K562 (cell line): ENCODE measurements at regions not wholly inside any gene's neighbourhood (a gene's known extent, or its start where the extent isn't known, plus 50 kb on each side); places are given as distances from the start of the nearest gene placed in this dataset.

ENCODE experiments used
- ATAC-seq: fragments of 200-7000 bp; cut with Tn5 transposase; 3 replicates; pipeline ENCODE4 v1.9.1; 2020; ENCODE audit warnings: moderate library complexity
- BruUV-seq: library from RNA; stranded (reverse); fragments of 400-500 nt; replicated peaks from 2 replicates; lab custom pipeline; 2021; lab: Mats Ljungman, UMichigan
- CTCF ChIA-PET: fragments of 300-600 bp; formaldehyde crosslinking; extraction: SDS; loops from one replicate; lab custom pipeline; 2021; ENCODE audit warnings: low intra/inter-chr PET ratio; lab: Yijun Ruan, JAX
- POLR2A ChIA-PET: fragments of 300-600, 350-650 bp; sonication (Branson Sonifier 250); formaldehyde crosslinking; extraction: SDS; loops from one replicate; lab custom pipeline; 2021; ENCODE audit warnings: antibody characterized with exemption, inconsistent platforms; lab: Yijun Ruan, JAX
- DNase-seq, 4 experiments: peaks; one replicate each; pipeline versions ENCODE4 v3.0.0 to v3.0.0-alpha.2; 2011 to 2018; ENCODE audit warnings: low spot score in 3 of 4, mixed read lengths in 3 of 4; ENCODE audit errors: extremely low read depth in 1 of 4
- FAIRE-seq: peaks from 2 replicates; lab custom pipeline; 2011; peaks lifted over from hg19 to GRCh38; lab: Jason Lieb, UNC
- H2AFZ ChIP-seq: 2 replicates; pipeline ENCODE4 v1.6.0; 2011; ENCODE audit warnings: low read depth, low read length, control low read depth, inconsistent platforms
- H3K27ac ChIP-seq: fragments of 200-600 bp; 3 replicates; pipeline ENCODE4 v1.8.0; 2011; ENCODE audit warnings: low read depth, mild to moderate bottlenecking, control low read depth, inconsistent platforms, low read length, moderate library complexity, mixed read lengths; ENCODE audit errors: extremely low read depth
- H3K27me3 ChIP-seq, 2 experiments: fragments of 300-600 bp in 1 of 2; 2 replicates in 1 of 2; 3 replicates in 1 of 2; pipeline versions ENCODE4 v1.6.0 to v1.8.0; 2011; ENCODE audit warnings: inconsistent platforms in 2 of 2, low read length in 2 of 2, mild to moderate bottlenecking in 1 of 2, mixed read lengths in 1 of 2, moderate library complexity in 1 of 2; ENCODE audit not compliant: control insufficient read depth in 2 of 2, insufficient read depth in 2 of 2
- H3K36me3 ChIP-seq: fragments of 300-600 bp; 3 replicates; pipeline ENCODE4 v1.8.0; 2011; ENCODE audit warnings: mild to moderate bottlenecking, low read length, inconsistent platforms; ENCODE audit not compliant: control insufficient read depth, insufficient read depth
- H3K4me1 ChIP-seq, 2 experiments: fragments of 200-600 bp in 1 of 2; replicated peaks in 1 of 2; 2 replicates in 1 of 2; 3 replicates in 1 of 2; pipeline versions ENCODE4 v1.5.1 to v1.8.0; 2011; ENCODE audit warnings: inconsistent platforms in 2 of 2, low read length in 2 of 2, mild to moderate bottlenecking in 1 of 2, mixed read lengths in 1 of 2, moderate library complexity in 1 of 2; ENCODE audit not compliant: control insufficient read depth in 2 of 2, insufficient read depth in 2 of 2
- H3K4me2 ChIP-seq: 2 replicates; pipeline ENCODE4 v1.6.1; 2011; ENCODE audit warnings: low read length, control low read depth, inconsistent platforms, mixed read lengths; ENCODE audit not compliant: insufficient read depth
- H3K4me3 ChIP-seq: fragments of 200-600 bp; sonication (generic), shearing (Covaris generic); 2 replicates; pipeline ENCODE4 v1.5.1; 2016; ENCODE audit warnings: control low read depth, inconsistent platforms
- H3K79me2 ChIP-seq: fragments of 200-600 bp; 3 replicates; pipeline ENCODE4 v1.8.0; 2011; ENCODE audit warnings: low read length, inconsistent platforms; ENCODE audit not compliant: control insufficient read depth, insufficient read depth
- H3K9ac ChIP-seq, 2 experiments: 2 replicates each; pipeline versions ENCODE4 v1.6.0 to v1.6.1; 2011; ENCODE audit warnings: low read depth in 2 of 2, low read length in 2 of 2, control low read depth in 1 of 2, inconsistent platforms in 1 of 2, mild to moderate bottlenecking in 1 of 2, mixed read lengths in 1 of 2; ENCODE audit not compliant: insufficient read depth in 1 of 2
- H3K9me1 ChIP-seq: one replicate; pipeline ENCODE4 v1.6.0; 2011; ENCODE audit warnings: inconsistent platforms, mild to moderate bottlenecking, low read length, moderate library complexity; ENCODE audit not compliant: control insufficient read depth, insufficient read depth
- H3K9me3 ChIP-seq: replicated peaks from 2 replicates; pipeline ENCODE4 v1.5.1; 2011; ENCODE audit warnings: low read depth, low read length, inconsistent platforms; ENCODE audit not compliant: control insufficient read depth, insufficient read depth
- H4K20me1 ChIP-seq: replicated peaks from 2 replicates; pipeline ENCODE4 v1.6.1; 2011; ENCODE audit warnings: low read length, inconsistent platforms, mixed read lengths; ENCODE audit not compliant: control insufficient read depth, insufficient read depth
- ASH1L ChIP-seq: fragments of 450-650 bp; IDR thresholded peaks from 2 replicates; pipeline ENCODE4 v1.6.1; 2018; ENCODE audit warnings: borderline replicate concordance, mild to moderate bottlenecking, low read depth; ENCODE audit not compliant: partially characterized antibody
- CEBPB ChIP-seq: fragments of 450-650 bp; IDR thresholded peaks from 2 replicates; pipeline ENCODE4 v1.6.1; 2016; ENCODE audit warnings: missing genetic modification characterization, missing compliant biosample characterization
- CEBPG ChIP-seq, 3 experiments: fragments of 200-800 bp in 1 of 3; sonication (Bioruptor generic) in 1 of 3; sonication (generic) in 1 of 3; formaldehyde crosslinking in 1 of 3; IDR thresholded peaks in 2 of 3; conservative IDR thresholded peaks in 1 of 3; 2 replicates each; pipeline versions ENCODE4 v1.6.1 to v1.8.0; 2016 to 2022; ENCODE audit warnings: missing compliant biosample characterization in 2 of 3, missing genetic modification characterization in 2 of 3, mild to moderate bottlenecking in 1 of 3, missing genetic modification reagents in 1 of 3
- COPS2 ChIP-seq: fragments of 450-650 bp; conservative IDR thresholded peaks from 2 replicates; pipeline ENCODE4 v1.6.1; 2016; ENCODE audit warnings: mild to moderate bottlenecking, moderate library complexity
- FOXP1 ChIP-seq: sonication (generic); formaldehyde crosslinking; IDR thresholded peaks from 2 replicates; pipeline ENCODE4 v1.8.0; 2022; ENCODE audit warnings: mild to moderate bottlenecking, missing genetic modification reagents
- ILK ChIP-seq: fragments of 450-650 bp; IDR thresholded peaks from 2 replicates; pipeline ENCODE4 v1.6.1; 2016; ENCODE audit warnings: missing genetic modification characterization, low read depth, mild to moderate bottlenecking, missing compliant biosample characterization, moderate library complexity, borderline replicate concordance
- KAT2B ChIP-seq: IDR thresholded peaks from one replicate; pipeline ENCODE4 v1.6.1; 2012; ENCODE audit warnings: low read depth, mild to moderate bottlenecking, control low read depth, inconsistent platforms, low read length, moderate library complexity
- NUFIP1 ChIP-seq: fragments of 450-650 bp; IDR thresholded peaks from 2 replicates; pipeline ENCODE4 v1.6.1; 2018; ENCODE audit not compliant: partially characterized antibody
- ZNF589 ChIP-seq: fragments of 200-800 bp; sonication (Bioruptor generic); IDR thresholded peaks from 2 replicates; pipeline ENCODE4 v1.6.1; 2016; ENCODE audit warnings: low read depth, missing genetic modification characterization, missing compliant biosample characterization
- WGBS: fragments of 100-300 bp; shearing (Covaris generic); methylation state at CpG from one replicate; pipeline ENCODE4 v1.1.6; 2016; ENCODE audit warnings: low coverage, mixed read lengths; ENCODE audit not compliant: insufficient coverage; ENCODE audit errors: missing lambda C conversion rate; 5-methylcytosine and 5-hydroxymethylcytosine counted together
- in situ Hi-C: fragments of 300-500 bp; cut with MboI; formaldehyde crosslinking; loops from 4 replicates; pipeline ENCODE4 v1.15.0; 2018; ENCODE audit warnings: inconsistent platforms, mixed read lengths
- intact Hi-C: fragments of 100-400 bp; cut with micrococcal nuclease; formaldehyde crosslinking; loops from 2 replicates; pipeline ENCODE4 v1.14.2; 2022

DNA sequence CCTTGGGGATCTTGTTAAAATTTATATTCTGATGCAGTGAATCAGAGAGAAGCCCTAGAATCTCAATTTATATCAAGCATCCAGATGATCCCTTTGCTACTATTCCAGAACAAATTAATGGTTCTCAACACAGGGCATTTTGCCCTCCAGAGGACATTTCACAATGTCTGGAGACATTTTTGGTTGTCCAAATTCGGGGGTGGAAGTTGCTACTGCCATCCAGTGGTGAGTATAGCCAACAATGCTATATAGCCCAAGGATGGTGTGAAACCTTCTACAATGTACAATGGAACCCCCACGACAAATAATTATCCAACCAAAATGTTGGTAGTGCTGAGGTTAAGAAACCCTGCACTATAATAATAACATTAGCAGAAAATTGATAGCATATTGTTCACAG lies 2440.0 kb downstream of the PCDH7 start:
- ChIA-PET CTCF (no interaction called here), POLR2A (no interaction called here)
- no TSS peak for BruUV-seq
- in situ Hi-C loops: no loop called here
- no peak overlapping the region for H3K9ac ChIP-seq
- no peaks in the 10 kb centered on the region for H4K20me1 ChIP-seq
- 0% methylated on average over 2 of the region's 2 CpGs for WGBS
- FAIRE-seq: no peak
- intact Hi-C loops: no loop called here
- no peak overlapping the region for H3K4me3 ChIP-seq
- H3K4me1 ChIP-seq: no peaks in the 10 kb centered on the region
- peak in 1 of 4 experiments; percentile 0 for DNase-seq
- no peak overlapping the region for H3K27ac ChIP-seq
- ATAC-seq: no peak
- H3K36me3 ChIP-seq: no peaks in the 10 kb centered on the region
- no peak overlapping the region for H3K4me2 ChIP-seq
- no peaks in the 10 kb centered on the region for H3K79me2 ChIP-seq
- H3K27me3 ChIP-seq: no peaks in the 10 kb centered on the region
- no peaks in the 10 kb centered on the region for H3K9me3 ChIP-seq
- TF ChIP-seq ASH1L: no peak
- H2AFZ ChIP-seq: no peak overlapping the region
- no peaks in the 10 kb centered on the region for H3K9me1 ChIP-seq

DNA sequence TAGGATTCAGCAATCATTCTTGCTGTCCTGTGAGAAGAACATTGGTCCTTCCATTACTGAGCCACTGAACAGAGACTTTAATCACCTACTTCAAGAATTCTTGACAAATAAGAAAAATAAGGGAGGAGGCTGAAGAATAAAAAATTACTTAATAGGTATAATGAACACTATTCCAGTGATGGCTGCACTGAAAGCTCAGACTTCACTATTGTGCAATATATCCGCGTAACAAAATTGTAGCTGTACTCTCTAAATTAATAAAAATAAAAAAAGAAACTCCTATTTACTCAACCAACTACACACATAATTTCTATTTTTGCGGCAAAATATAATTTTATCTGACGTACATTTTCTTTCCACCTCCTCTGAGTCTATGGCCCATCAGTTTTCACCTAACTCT lies 2441.0 kb downstream of the PCDH7 start:
- Histone ChIP-seq H3K4me3 (no peak overlapping the region), H2AFZ (no peak overlapping the region), H3K79me2 (no peaks in the 10 kb centered on the region), H3K9me3 (no peaks in the 10 kb centered on the region), H3K4me1 (no peaks in the 10 kb centered on the region), H3K36me3 (no peaks in the 10 kb centered on the region), H3K27ac (no peak overlapping the region), H3K27me3 (no peaks in the 10 kb centered on the region), H3K4me2 (no peak overlapping the region), H4K20me1 (no peaks in the 10 kb centered on the region), H3K9me1 (no peaks in the 10 kb centered on the region), H3K9ac (no peak overlapping the region)
- intact Hi-C loops: no loop called here
- POLR2A ChIA-PET: no interaction called here
- FAIRE-seq: no peak
- TF ChIP-seq CEBPG (CRISPR knock-in tag; IDR thresholded peaks at IDR 0.05): no peak
- TF ChIP-seq CEBPG (tag; conservative IDR thresholded peaks at IDR 0.05 in 1 of 2, IDR thresholded peaks at IDR 0.05 in 1 of 2): peak in 1 of 2 experiments; percentile 62; a peak in 1 of 4 replicates
- TF ChIP-seq KAT2B: no peak
- no peak for TF ChIP-seq NUFIP1
- TF ChIP-seq COPS2: no peak
- TF ChIP-seq ZNF589 (CRISPR knock-in tag): no peak
- 0 out of 2 replicates have a peak, but pooled peaks have one; percentile 13 for TF ChIP-seq CEBPB
- no peak for TF ChIP-seq FOXP1 (CRISPR knock-in tag)
- TF ChIP-seq ILK (tag): no peak
- CTCF ChIA-PET: no interaction called here
- in situ Hi-C loops: no loop called here
- BruUV-seq: no TSS peak
- no peak for ATAC-seq
- no peak for DNase-seq
- 4% methylated on average over 4 of the region's 4 CpGs for WGBS
